Prostate gland (tissue), 2 donors: ENCODE measurements at regions not wholly inside any gene's neighbourhood (a gene's known extent, or its start where the extent isn't known, plus 50 kb on each side); places are given as distances from the start of the nearest gene placed in this dataset.
A peak's percentile ranks its signal among the peaks of the same experiment; 100 is the strongest.

Source experiments
- CTCF ChIP-seq, 4 experiments: fragments of 200-600 bp in 2 of 4; fragments of 450-650 bp in 2 of 4; sonication (generic) in 2 of 4; IDR thresholded peaks; 1 replicate in 3 of 4; 2 replicates in 1 of 4; pipeline ENCODE4 v1.5.1; 2016 to 2019; ENCODE audit warnings: antibody characterized with exemption in 4 of 4, mild to moderate bottlenecking in 2 of 4, moderate library complexity in 2 of 4
- POLR2AphosphoS5 ChIP-seq: sonication (generic); formaldehyde crosslinking; IDR thresholded peaks from one replicate; pipeline ENCODE4 v1.6.1; 2017; ENCODE audit warnings: antibody characterized with exemption

- TF ChIP-seq CTCF (IDR thresholded peaks at IDR 0.05) = peak in 2 of 4 experiments; percentile 49 to 57
- TF ChIP-seq POLR2AphosphoS5 = no peak
Observed at GRCh38 chr13:99617474-99618255, 116.4 kb downstream of the TM9SF2 start.
